ENCODE measurements at regions not wholly inside any gene's neighbourhood (a gene's known extent, or its start where the extent isn't known, plus 50 kb on each side); places are given as distances from the start of the nearest gene placed in this dataset.

GRCh38 chr6:133632206-133632605 lies 256.7 kb upstream of the TCF21 start (continued):
- no peak for TF ChIP-seq USF1 (CRISPR knock-in tag; IDR thresholded peaks at IDR 0.05)
- no peak for TF ChIP-seq ETV6 (CRISPR knock-in tag; IDR thresholded peaks at IDR 0.05)
- TF ChIP-seq NR1H2 (CRISPR knock-in tag; IDR thresholded peaks at IDR 0.05): no peak
- no peak for TF ChIP-seq CBFB (CRISPR knock-in tag; IDR thresholded peaks at IDR 0.05; ENCODE audit: low read depth)
- no peak for TF ChIP-seq USF2 (CRISPR knock-in tag; IDR thresholded peaks at IDR 0.05)
- no peak for TF ChIP-seq E2F1 (CRISPR knock-in tag; IDR thresholded peaks at IDR 0.05)
- TF ChIP-seq MYBL2 (CRISPR knock-in tag; IDR thresholded peaks at IDR 0.05): no peak
- no peak for TF ChIP-seq ZNF512 (CRISPR knock-in tag; IDR thresholded peaks at IDR 0.05; ENCODE audit: borderline replicate concordance)
- no peak for TF ChIP-seq ZNF263 (CRISPR knock-in tag; IDR thresholded peaks at IDR 0.05; ENCODE audit: low read depth)
- no peak for TF ChIP-seq MLX (CRISPR knock-in tag; IDR thresholded peaks at IDR 0.05)

DNA sequence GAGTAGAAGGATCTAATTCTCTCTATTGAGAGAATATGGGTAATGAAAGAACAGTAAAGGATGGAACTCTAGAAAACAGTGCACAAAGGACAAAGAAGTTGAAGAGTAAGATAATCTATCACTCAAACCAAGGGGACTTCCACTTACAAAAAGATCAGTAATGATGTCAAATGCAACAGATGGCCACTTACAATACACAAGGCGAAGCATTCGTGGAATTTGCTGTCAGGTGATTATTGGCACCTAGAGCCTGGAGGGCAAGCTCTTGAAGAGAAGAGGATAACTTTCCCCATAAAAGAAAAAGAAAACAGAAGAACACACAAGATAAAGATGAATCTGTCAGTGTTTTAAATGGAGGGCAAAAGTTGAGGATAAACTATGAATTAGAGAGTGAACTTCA lies 256.0 kb upstream of the TCF21 start:
- Mint-ChIP-seq H3K27ac (no peak overlapping the region), H3K4me1 (peaks cover 2% of the 10 kb centered on the region), H3K36me3 (no peaks in the 10 kb centered on the region), H3K4me3 (no peak overlapping the region), H3K27me3 (ENCODE audit: low read depth) (no peaks in the 10 kb centered on the region), H3K9me3 (0 out of 2 replicates have a peak, but pooled peaks cover 5% of the 10 kb centered on the region)
- TF ChIP-seq PRRX2 (CRISPR knock-in tag; IDR thresholded peaks at IDR 0.05) (no peak), MYBL2 (CRISPR knock-in tag; IDR thresholded peaks at IDR 0.05) (no peak), ZNF138 (CRISPR knock-in tag; conservative IDR thresholded peaks at IDR 0.05) (no peak), NFYB (CRISPR knock-in tag; conservative IDR thresholded peaks at IDR 0.05; ENCODE audit: low read depth) (no peak), ERG (CRISPR knock-in tag; IDR thresholded peaks at IDR 0.05) (no peak), ZNF317 (CRISPR knock-in tag; IDR thresholded peaks at IDR 0.05; ENCODE audit: borderline replicate concordance, low read depth) (no peak), GABPB1 (CRISPR knock-in tag; IDR thresholded peaks at IDR 0.05) (no peak), ZNF423 (CRISPR knock-in tag; IDR thresholded peaks at IDR 0.05) (no peak), ZNF416 (CRISPR knock-in tag; IDR thresholded peaks at IDR 0.05) (no peak), ZBTB21 (CRISPR knock-in tag; IDR thresholded peaks at IDR 0.05; ENCODE audit: borderline replicate concordance) (no peak), ZNF232 (CRISPR knock-in tag; IDR thresholded peaks at IDR 0.05) (no peak), JAZF1 (CRISPR knock-in tag; IDR thresholded peaks at IDR 0.05) (no peak)
- TF ChIP-seq, protein P1, sequence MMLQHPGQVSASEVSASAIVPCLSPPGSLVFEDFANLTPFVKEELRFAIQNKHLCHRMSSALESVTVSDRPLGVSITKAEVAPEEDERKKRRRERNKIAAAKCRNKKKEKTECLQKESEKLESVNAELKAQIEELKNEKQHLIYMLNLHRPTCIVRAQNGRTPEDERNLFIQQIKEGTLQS (CRISPR knock-in tag; conservative IDR thresholded peaks at IDR 0.05): no peak
- DNase-seq (ENCODE audit: low spot score) (no peak), ATAC-seq (no peak)
- ChIA-PET POLR2A (no interaction called here), CTCF (no interaction called here)
